ENCODE measurements at regions not wholly inside any gene's neighbourhood (a gene's known extent, or its start where the extent isn't known, plus 50 kb on each side); places are given as distances from the start of the nearest gene placed in this dataset.

DNA sequence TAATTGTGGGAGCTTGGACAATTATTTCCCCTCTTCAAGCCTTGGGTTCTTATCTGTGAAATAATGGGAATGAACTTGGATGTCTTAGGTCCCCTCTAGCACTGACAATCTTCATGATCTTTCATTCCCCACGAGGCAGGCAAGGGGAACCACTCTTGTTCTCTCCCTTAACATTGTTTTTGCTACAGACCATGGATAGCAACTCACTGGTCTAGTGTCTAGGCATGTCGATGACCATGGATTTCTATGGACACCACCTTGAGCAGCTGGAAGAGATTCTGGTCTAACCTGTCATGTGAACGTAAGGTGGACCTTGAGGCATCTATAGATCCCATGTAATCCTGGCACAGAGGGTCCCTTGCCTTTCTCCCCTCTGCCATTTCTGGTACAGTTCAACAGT is 104.1 kb upstream of the DHX15 start:
- ChIA-PET POLR2A (ENCODE audit: low non-redundant PET) (no interaction called here), CTCF (no interaction called here)
- no peak for DNase-seq (ENCODE audit: low spot score)

GRCh38 chr4:24689212-24689611 is 104.9 kb upstream of the DHX15 start:
- TF ChIP-seq, protein P1, sequence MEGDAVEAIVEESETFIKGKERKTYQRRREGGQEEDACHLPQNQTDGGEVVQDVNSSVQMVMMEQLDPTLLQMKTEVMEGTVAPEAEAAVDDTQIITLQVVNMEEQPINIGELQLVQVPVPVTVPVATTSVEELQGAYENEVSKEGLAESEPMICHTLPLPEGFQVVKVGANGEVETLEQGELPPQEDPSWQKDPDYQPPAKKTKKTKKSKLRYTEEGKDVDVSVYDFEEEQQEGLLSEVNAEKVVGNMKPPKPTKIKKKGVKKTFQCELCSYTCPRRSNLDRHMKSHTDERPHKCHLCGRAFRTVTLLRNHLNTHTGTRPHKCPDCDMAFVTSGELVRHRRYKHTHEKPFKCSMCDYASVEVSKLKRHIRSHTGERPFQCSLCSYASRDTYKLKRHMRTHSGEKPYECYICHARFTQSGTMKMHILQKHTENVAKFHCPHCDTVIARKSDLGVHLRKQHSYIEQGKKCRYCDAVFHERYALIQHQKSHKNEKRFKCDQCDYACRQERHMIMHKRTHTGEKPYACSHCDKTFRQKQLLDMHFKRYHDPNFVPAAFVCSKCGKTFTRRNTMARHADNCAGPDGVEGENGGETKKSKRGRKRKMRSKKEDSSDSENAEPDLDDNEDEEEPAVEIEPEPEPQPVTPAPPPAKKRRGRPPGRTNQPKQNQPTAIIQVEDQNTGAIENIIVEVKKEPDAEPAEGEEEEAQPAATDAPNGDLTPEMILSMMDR (conservative IDR thresholded peaks at IDR 0.05; ENCODE audit: low read depth): no peak

More for the DNA sequence above, 104.1 kb upstream of the DHX15 start:
- TF ChIP-seq, protein P1 (conservative IDR thresholded peaks at IDR 0.05; ENCODE audit: low read depth): no peak
- H3K27ac ChIP-seq: no peak overlapping the region

GRCh38 chr4:24690436-24690835 is 104.9 kb upstream of the SOD3 start:
- CTCF ChIA-PET: interaction anchor here (0.9 kb wide), 1 partner anchor 55 kb away, joined by 3 read pairs; no protein-coding TSS in a partner anchor
- TF ChIP-seq, protein P1 (conservative IDR thresholded peaks at IDR 0.05; ENCODE audit: low read depth): no peak
- no peak for DNase-seq (ENCODE audit: low spot score)
- POLR2A ChIA-PET (ENCODE audit: low non-redundant PET): no interaction called here
- no peak overlapping the region; the same call in 1 of the 2 replicates for H3K27ac ChIP-seq

More at GRCh38 chr4:24689212-24689611, 104.9 kb upstream of the DHX15 start:
- ChIA-PET POLR2A (ENCODE audit: low non-redundant PET) (no interaction called here), CTCF (interaction anchor here (0.5 to 0.6 kb wide), 2 partner anchors 114 to 292 kb away, joined by 3 to 5 read pairs; no protein-coding TSS in a partner anchor)
- no peak for DNase-seq (ENCODE audit: low spot score)
- no peak overlapping the region for H3K27ac ChIP-seq

GRCh38 chr4:24693636-24694035 is 101.7 kb upstream of the SOD3 start:
- no peak for DNase-seq (ENCODE audit: low spot score)
- TF ChIP-seq, protein P1 (conservative IDR thresholded peaks at IDR 0.05; ENCODE audit: low read depth): no peak
- ChIA-PET CTCF (no interaction called here), POLR2A (ENCODE audit: low non-redundant PET) (no interaction called here)
- no peak overlapping the region for H3K27ac ChIP-seq

DNA sequence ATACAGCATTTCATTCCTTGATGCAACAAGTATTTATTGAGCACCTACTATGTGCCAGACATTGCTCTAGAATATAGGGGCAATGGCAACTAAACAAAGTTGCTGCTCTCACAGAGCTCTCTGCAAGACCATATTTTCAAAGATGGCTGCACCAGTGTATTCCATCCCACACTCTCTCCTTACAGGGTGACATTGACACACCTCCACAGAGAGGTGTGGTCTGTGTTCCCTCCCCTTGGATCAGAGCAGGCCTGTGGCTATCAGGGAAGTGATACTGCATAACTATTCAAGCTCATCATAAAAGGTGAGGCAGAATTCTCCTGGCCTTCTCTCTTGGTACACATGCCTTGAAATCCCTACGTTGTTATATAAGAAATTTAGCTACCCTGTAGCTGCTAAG is 95.3 kb upstream of the SOD3 start:
- DNase-seq (ENCODE audit: low spot score): no peak
- ChIA-PET POLR2A (ENCODE audit: low non-redundant PET) (no interaction called here), CTCF (interaction anchor here (0.6 kb wide), 1 partner anchor 102 kb away, joined by 4 read pairs; no protein-coding TSS in a partner anchor)
- TF ChIP-seq, protein P1 (conservative IDR thresholded peaks at IDR 0.05; ENCODE audit: low read depth): no peak
- no peak overlapping the region for H3K27ac ChIP-seq

DNA sequence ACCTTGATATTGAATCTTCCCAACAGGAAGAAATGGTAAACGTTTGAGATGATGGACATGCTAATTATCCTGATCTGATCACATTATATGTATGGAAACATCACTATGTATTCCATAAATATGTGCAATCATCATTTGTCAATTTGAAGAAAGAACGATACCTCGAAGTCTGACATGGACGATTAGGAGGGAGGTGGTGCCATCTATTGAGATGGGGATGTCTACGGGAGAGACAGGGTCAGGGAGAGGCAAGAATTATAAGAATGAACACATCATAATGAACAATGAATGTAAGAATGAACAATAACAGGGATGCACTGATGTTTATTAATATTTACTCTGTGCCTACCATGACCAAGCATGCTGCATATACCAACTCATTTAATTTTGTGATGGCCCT is 93.7 kb upstream of the SOD3 start:
- ChIA-PET CTCF (no interaction called here), POLR2A (ENCODE audit: low non-redundant PET) (no interaction called here)
- no peak for DNase-seq (ENCODE audit: low spot score)
- no peak overlapping the region for H3K27ac ChIP-seq
- TF ChIP-seq, protein P1 (conservative IDR thresholded peaks at IDR 0.05; ENCODE audit: low read depth): no peak

- no peak overlapping the region for H3K27ac ChIP-seq
- ChIA-PET POLR2A (ENCODE audit: low non-redundant PET) (no interaction called here), CTCF (no interaction called here)
- TF ChIP-seq, protein P1 (conservative IDR thresholded peaks at IDR 0.05; ENCODE audit: low read depth): no peak
- DNase-seq (ENCODE audit: low spot score): no peak
These were observed 93.1 kb upstream of the SOD3 start for GRCh38 chr4:24702281-24702680.
